CD4-positive, CD25-positive, alpha-beta regulatory T cell (primary cell): ENCODE measurements at regions not wholly inside any gene's neighbourhood (a gene's known extent, or its start where the extent isn't known, plus 50 kb on each side); places are given as distances from the start of the nearest gene placed in this dataset.

Experiments
- ATAC-seq, 2 donors: fragments of 150-1000 bp; cut with Tn5 transposase; one replicate each; pipeline ENCODE4 v1.10.0; 2021; ENCODE audit warnings: low read depth in 2 of 2, moderate number of reproducible peaks in 2 of 2, moderate library complexity in 1 of 2
- DNase-seq, 3 donors: peaks; one replicate each; pipeline versions ENCODE4 v3.0.0 to v3.0.0-alpha.2; 2012 to 2022; ENCODE audit warnings: mixed read lengths in 1 of 3
- H3K27ac ChIP-seq: one replicate; pipeline ENCODE4 v1.7.0; 2013; ENCODE audit warnings: mild to moderate bottlenecking, low read length; ENCODE audit not compliant: insufficient read depth, poor library complexity, severe bottlenecking
- H3K27me3 ChIP-seq: one replicate; pipeline ENCODE4 v1.7.0; 2013; ENCODE audit warnings: low read length; ENCODE audit not compliant: control insufficient read depth, insufficient read depth
- H3K36me3 ChIP-seq: one replicate; pipeline ENCODE4 v1.7.0; 2013; ENCODE audit warnings: mild to moderate bottlenecking, low read length, moderate library complexity; ENCODE audit not compliant: control insufficient read depth, insufficient read depth
- H3K4me1 ChIP-seq: 2 replicates; pipeline ENCODE4 v1.7.0; 2013; ENCODE audit warnings: mild to moderate bottlenecking, low read length; ENCODE audit not compliant: insufficient read depth, control insufficient read depth, poor library complexity, severe bottlenecking
- H3K4me3 ChIP-seq: one replicate; pipeline ENCODE4 v1.7.0; 2013; ENCODE audit warnings: low read depth, mild to moderate bottlenecking, low read length, moderate library complexity
- H3K9me3 ChIP-seq, 2 experiments: 1 replicate in 1 of 2; 2 replicates in 1 of 2; pipeline ENCODE4 v1.7.0; 2013; ENCODE audit warnings: low read length in 2 of 2, mild to moderate bottlenecking in 1 of 2, moderate library complexity in 1 of 2; ENCODE audit not compliant: control insufficient read depth in 2 of 2
- H3K27ac Mint-ChIP-seq, 3 donors: one replicate each; pipeline ENCODE4 v1.8.0; 2020 to 2022; ENCODE audit warnings: mild to moderate bottlenecking in 3 of 3, mixed read lengths in 3 of 3, moderate library complexity in 2 of 3
- H3K27me3 Mint-ChIP-seq: one replicate; pipeline ENCODE4 v1.8.0; 2022; ENCODE audit warnings: mild to moderate bottlenecking, mixed read lengths
- H3K36me3 Mint-ChIP-seq: one replicate; pipeline ENCODE4 v1.8.0; 2020; ENCODE audit warnings: mixed read lengths
- H3K4me1 Mint-ChIP-seq, 4 donors: one replicate each; pipeline ENCODE4 v1.8.0; 2020 to 2022; ENCODE audit warnings: mixed read lengths in 4 of 4, mild to moderate bottlenecking in 1 of 4
- H3K4me3 Mint-ChIP-seq, 4 donors: one replicate each; pipeline ENCODE4 v1.8.0; 2020 to 2022; ENCODE audit warnings: mild to moderate bottlenecking in 4 of 4, mixed read lengths in 4 of 4, moderate library complexity in 3 of 4
- H3K9me3 Mint-ChIP-seq, 7 donors: one replicate each; pipeline ENCODE4 v1.8.0; 2020 to 2022; ENCODE audit warnings: mixed read lengths in 7 of 7, mild to moderate bottlenecking in 3 of 7, moderate library complexity in 2 of 7

DNA sequence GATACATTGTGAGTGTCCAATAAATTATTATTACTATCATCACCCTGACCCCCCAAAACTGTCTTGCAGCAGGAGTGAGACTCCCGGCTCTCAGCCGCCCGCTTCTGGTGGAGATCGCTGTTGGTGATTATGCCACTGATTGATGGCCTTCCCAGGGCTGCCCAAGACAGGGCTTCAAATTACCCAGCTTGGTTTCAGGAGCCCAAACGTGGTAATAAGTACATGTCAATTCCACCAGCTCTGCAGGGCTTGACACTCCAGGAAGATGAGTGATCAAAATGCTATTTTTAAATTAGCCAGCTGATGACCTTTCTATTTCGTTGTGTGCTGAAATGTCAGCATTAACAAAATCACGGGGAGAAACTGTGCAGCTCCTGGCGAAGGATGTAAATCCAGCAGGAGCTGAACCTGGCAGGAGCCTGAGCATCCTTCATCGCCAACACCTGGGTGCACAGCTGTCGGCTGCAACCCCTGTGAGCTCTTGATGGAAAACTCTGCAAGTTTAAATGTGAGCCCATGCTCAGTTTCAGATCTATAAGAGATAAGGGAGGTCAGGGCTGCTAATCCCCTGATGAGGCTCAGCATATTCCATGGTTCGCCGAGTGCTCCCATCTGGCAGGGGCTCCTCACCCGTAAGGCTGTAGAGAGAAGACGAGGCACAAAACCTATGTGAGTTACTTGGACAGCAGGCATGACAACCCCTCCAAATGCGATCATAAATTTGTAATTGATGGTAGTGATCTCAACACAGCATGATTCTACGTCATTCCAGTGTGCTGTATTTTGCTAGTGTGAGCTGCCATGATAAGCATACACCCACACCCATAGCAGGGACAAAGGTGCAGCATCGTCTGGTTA lies 446.3 kb downstream of the TCERG1L start:
- no peaks in the 10 kb centered on the region for H3K27me3 Mint-ChIP-seq
- no peak overlapping the region for H3K27ac Mint-ChIP-seq
- ATAC-seq (no peak), DNase-seq (no peak)
- no peaks in the 10 kb centered on the region for H3K36me3 ChIP-seq
- H3K4me3 Mint-ChIP-seq = no peak overlapping the region
- no peak overlapping the region for H3K4me3 ChIP-seq
- no peak overlapping the region for H3K27ac ChIP-seq
- H3K4me1 Mint-ChIP-seq = no peaks in the 10 kb centered on the region
- peaks cover 0 to 1% (median 0%) of the 10 kb centered on the region in 7 donors for H3K9me3 Mint-ChIP-seq
- no peaks in the 10 kb centered on the region for H3K27me3 ChIP-seq
- no peaks in the 10 kb centered on the region for H3K36me3 Mint-ChIP-seq
- no peaks in the 10 kb centered on the region for H3K4me1 ChIP-seq
- H3K9me3 ChIP-seq = no peaks in the 10 kb centered on the region

- ATAC-seq = no peak
- no peaks in the 10 kb centered on the region for H3K36me3 Mint-ChIP-seq
Measured at GRCh38 chr10:130866857-130867256, 444.7 kb downstream of the TCERG1L start.

DNA sequence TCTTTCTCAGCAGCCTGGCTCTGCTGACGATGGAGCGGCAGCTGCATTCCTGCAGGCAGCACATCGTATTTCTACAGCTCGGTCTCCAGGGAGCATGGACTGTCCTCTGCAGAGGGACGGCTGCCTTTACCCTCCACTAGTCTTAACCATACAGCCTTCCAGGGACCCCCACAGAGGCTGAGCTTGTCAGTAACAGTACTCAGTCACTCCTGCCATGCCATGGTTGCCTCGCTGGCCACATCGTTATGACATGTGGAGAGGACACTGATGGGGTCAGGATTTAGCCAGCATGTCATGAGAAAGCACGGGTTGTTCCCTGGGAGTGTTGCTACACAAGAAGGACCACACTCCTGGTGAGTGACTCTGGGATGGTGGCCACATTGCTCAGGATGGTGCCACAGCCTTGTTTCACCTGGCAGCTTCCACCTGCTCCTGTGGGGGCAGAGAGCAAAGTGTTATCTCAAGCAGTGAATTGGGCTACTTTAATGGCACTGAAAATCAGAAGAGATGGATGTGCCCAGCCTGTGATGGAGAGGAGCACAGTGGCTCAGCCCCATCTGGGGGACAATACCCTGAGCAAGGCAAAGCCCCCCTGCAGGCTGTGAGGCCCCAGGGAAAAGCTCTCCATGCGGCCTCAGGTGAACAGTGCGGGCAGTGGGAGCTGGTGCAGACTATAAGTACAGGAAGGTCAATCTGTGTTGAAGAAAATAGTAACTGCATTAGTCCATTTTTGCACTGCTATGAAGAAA lies 443.9 kb downstream of the TCERG1L start:
- Mint-ChIP-seq H3K4me1 (no peaks in the 10 kb centered on the region), H3K9me3 (peaks cover 0 to 1% (median 0%) of the 10 kb centered on the region in 7 donors), H3K36me3 (no peaks in the 10 kb centered on the region), H3K27ac (no peak overlapping the region), H3K4me3 (no peak overlapping the region), H3K27me3 (no peaks in the 10 kb centered on the region)
- no peak for DNase-seq
- Histone ChIP-seq H3K27me3 (no peaks in the 10 kb centered on the region), H3K9me3 (no peaks in the 10 kb centered on the region), H3K27ac (no peak overlapping the region), H3K4me1 (no peaks in the 10 kb centered on the region), H3K36me3 (no peaks in the 10 kb centered on the region), H3K4me3 (no peak overlapping the region)
- no peak for ATAC-seq

More at GRCh38 chr10:130866857-130867256, 444.7 kb downstream of the TCERG1L start:
- Mint-ChIP-seq H3K4me1 (no peaks in the 10 kb centered on the region), H3K27me3 (no peaks in the 10 kb centered on the region), H3K4me3 (no peak overlapping the region), H3K9me3 (peaks cover 0 to 1% (median 0%) of the 10 kb centered on the region in 7 donors), H3K27ac (no peak overlapping the region)
- Histone ChIP-seq H3K9me3 (no peaks in the 10 kb centered on the region), H3K4me1 (no peaks in the 10 kb centered on the region), H3K36me3 (no peaks in the 10 kb centered on the region), H3K27ac (no peak overlapping the region), H3K4me3 (no peak overlapping the region), H3K27me3 (no peaks in the 10 kb centered on the region)
- no peak for DNase-seq

GRCh38 chr10:130869179-130869841 lies 442.2 kb downstream of the TCERG1L start:
- H3K4me3 ChIP-seq = no peak overlapping the region
- Mint-ChIP-seq H3K36me3 (no peaks in the 10 kb centered on the region), H3K4me3 (no peak overlapping the region), H3K9me3 (peaks cover 0 to 1% (median 0%) of the 10 kb centered on the region in 7 donors), H3K27ac (no peak overlapping the region), H3K27me3 (no peaks in the 10 kb centered on the region), H3K4me1 (no peaks in the 10 kb centered on the region)
- H3K9me3 ChIP-seq = no peaks in the 10 kb centered on the region
- H3K4me1 ChIP-seq = no peaks in the 10 kb centered on the region
- DNase-seq (no peak), ATAC-seq (no peak)
- H3K27me3 ChIP-seq = no peaks in the 10 kb centered on the region
- H3K36me3 ChIP-seq = no peaks in the 10 kb centered on the region
- no peak overlapping the region for H3K27ac ChIP-seq

GRCh38 chr10:130871406-130871805 lies 440.1 kb downstream of the TCERG1L start:
- no peak overlapping the region for H3K27ac ChIP-seq
- H3K27me3 ChIP-seq = no peaks in the 10 kb centered on the region
- Mint-ChIP-seq H3K27ac (no peak overlapping the region), H3K4me3 (no peak overlapping the region), H3K36me3 (no peaks in the 10 kb centered on the region), H3K9me3 (peaks cover 0 to 2% (median 0%) of the 10 kb centered on the region in 7 donors), H3K27me3 (no peaks in the 10 kb centered on the region), H3K4me1 (no peaks in the 10 kb centered on the region)
- no peak overlapping the region for H3K4me3 ChIP-seq
- ATAC-seq = no peak
- no peaks in the 10 kb centered on the region for H3K36me3 ChIP-seq
- no peaks in the 10 kb centered on the region for H3K4me1 ChIP-seq
- H3K9me3 ChIP-seq = no peaks in the 10 kb centered on the region
- no peak for DNase-seq

GRCh38 chr10:130873636-130874035 lies 437.9 kb downstream of the TCERG1L start:
- Mint-ChIP-seq H3K4me1 (no peaks in the 10 kb centered on the region), H3K4me3 (no peak overlapping the region), H3K36me3 (no peaks in the 10 kb centered on the region), H3K27me3 (no peaks in the 10 kb centered on the region), H3K27ac (no peak overlapping the region), H3K9me3 (peaks cover 0 to 2% (median 0%) of the 10 kb centered on the region in 7 donors)
- no peak overlapping the region for H3K27ac ChIP-seq
- no peak overlapping the region for H3K4me3 ChIP-seq
- H3K9me3 ChIP-seq = no peaks in the 10 kb centered on the region
- H3K27me3 ChIP-seq = no peaks in the 10 kb centered on the region
- no peaks in the 10 kb centered on the region for H3K4me1 ChIP-seq
- ATAC-seq (no peak), DNase-seq (no peak)
- no peaks in the 10 kb centered on the region for H3K36me3 ChIP-seq

DNA sequence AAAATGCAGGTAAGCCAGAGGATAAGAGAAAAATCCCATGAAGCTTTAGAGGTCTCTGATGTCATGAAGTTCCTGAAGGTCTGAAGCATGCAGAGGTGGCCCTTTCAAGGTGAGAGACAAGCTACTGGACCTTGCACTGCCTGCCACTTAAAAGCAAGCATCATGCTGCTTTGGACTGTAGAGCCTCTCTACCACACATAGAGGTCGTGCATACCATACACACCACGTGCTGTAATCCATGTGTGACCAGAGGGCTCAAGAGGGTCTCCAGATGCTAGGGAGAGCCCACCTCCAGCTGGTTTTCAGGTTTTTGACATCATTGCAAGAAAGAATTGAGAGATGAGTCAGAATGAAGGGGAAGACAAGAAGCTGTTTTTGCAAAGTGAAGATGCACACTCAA lies 436.4 kb downstream of the TCERG1L start:
- H3K27ac ChIP-seq = no peak overlapping the region
- Mint-ChIP-seq H3K4me3 (no peak overlapping the region), H3K4me1 (no peaks in the 10 kb centered on the region), H3K36me3 (no peaks in the 10 kb centered on the region), H3K9me3 (peaks cover 0 to 2% (median 0%) of the 10 kb centered on the region in 7 donors), H3K27ac (no peak overlapping the region), H3K27me3 (no peaks in the 10 kb centered on the region)
- H3K9me3 ChIP-seq = no peaks in the 10 kb centered on the region
- no peaks in the 10 kb centered on the region for H3K4me1 ChIP-seq
- DNase-seq (no peak), ATAC-seq (no peak)
- H3K36me3 ChIP-seq = no peaks in the 10 kb centered on the region
- no peaks in the 10 kb centered on the region for H3K27me3 ChIP-seq
- no peak overlapping the region for H3K4me3 ChIP-seq
